ENCODE measurements at regions not wholly inside any gene's neighbourhood (a gene's known extent, or its start where the extent isn't known, plus 50 kb on each side); places are given as distances from the start of the nearest gene placed in this dataset.

- Histone ChIP-seq H3K36me3 (ENCODE audit: control insufficient read depth in 2 of 2, insufficient read depth in 1 of 2, low read length in 2 of 2) (no peaks in the 10 kb centered on the region), H3K9me3 (ENCODE audit: control insufficient read depth, insufficient read depth, low read depth, low read length) (no peaks in the 10 kb centered on the region), H3K27ac (ENCODE audit: extremely low read depth, low read depth, low read length) (no peak overlapping the region), H3K4me1 (ENCODE audit: control insufficient read depth, insufficient read depth, low read length) (no peaks in the 10 kb centered on the region), H3K4me3 (ENCODE audit: low read depth, low read length) (no peak overlapping the region)
- POLR2A ChIA-PET: no interaction called here
- TF ChIP-seq WT1 (tag by site-specific recombination; IDR thresholded peaks at IDR 0.05) (no peak), ZNF561 (tag by site-specific recombination; IDR thresholded peaks at IDR 0.05; ENCODE audit: borderline replicate concordance) (no peak), ZNF707 (tag by site-specific recombination; IDR thresholded peaks at IDR 0.05) (0 out of 2 replicates have a peak, but pooled peaks have one; percentile 26), ZNF248 (tag by site-specific recombination; IDR thresholded peaks at IDR 0.05) (no peak), ZNF677 (tag by site-specific recombination; IDR thresholded peaks at IDR 0.05) (no peak), REST (tag by site-specific recombination; IDR thresholded peaks at IDR 0.05) (peak; percentile 94), SP3 (tag by site-specific recombination; IDR thresholded peaks at IDR 0.05) (no peak), ZNF155 (tag by site-specific recombination; IDR thresholded peaks at IDR 0.05) (no peak), ZNF302 (tag by site-specific recombination; IDR thresholded peaks at IDR 0.05; ENCODE audit: low read depth) (no peak)
- CTCF ChIA-PET: no interaction called here
Observed at GRCh38 chr2:239644011-239644410, 243.2 kb upstream of the HDAC4 start.

- H3K36me3 ChIP-seq (ENCODE audit: control insufficient read depth in 2 of 2, insufficient read depth in 1 of 2, low read length in 2 of 2): no peaks in the 10 kb centered on the region
- CTCF ChIA-PET: no interaction called here
- no peaks in the 10 kb centered on the region for H3K9me3 ChIP-seq (ENCODE audit: control insufficient read depth, insufficient read depth, low read depth, low read length)
- no peak overlapping the region for H3K4me3 ChIP-seq (ENCODE audit: low read depth, low read length)
- H3K27ac ChIP-seq (ENCODE audit: extremely low read depth, low read depth, low read length): no peak overlapping the region
- H3K4me1 ChIP-seq (ENCODE audit: control insufficient read depth, insufficient read depth, low read length): no peaks in the 10 kb centered on the region
- TF ChIP-seq ZNF138 (tag by site-specific recombination; IDR thresholded peaks at IDR 0.05; ENCODE audit: borderline replicate concordance) (no peak), ZBTB1 (tag by site-specific recombination; IDR thresholded peaks at IDR 0.05) (no peak), ZNF280C (tag by site-specific recombination; IDR thresholded peaks at IDR 0.05) (no peak), ZNF830 (tag by site-specific recombination; IDR thresholded peaks at IDR 0.05; ENCODE audit: low read depth) (no peak), ZNF488 (tag by site-specific recombination; IDR thresholded peaks at IDR 0.05) (no peak), ZNF571 (tag by site-specific recombination; IDR thresholded peaks at IDR 0.05) (peak; percentile 81; the same call in 1 of the 2 replicates), ZNF670 (tag by site-specific recombination; IDR thresholded peaks at IDR 0.05; ENCODE audit: low read depth) (0 out of 2 replicates have a peak, but pooled peaks have one; percentile 38), FEZF1 (tag by site-specific recombination; IDR thresholded peaks at IDR 0.05) (no peak), ZFP41 (tag by site-specific recombination; IDR thresholded peaks at IDR 0.05; ENCODE audit: borderline replicate concordance) (no peak), ZBTB7A (tag by site-specific recombination; IDR thresholded peaks at IDR 0.05; ENCODE audit: low read depth) (no peak), ZNF843 (tag by site-specific recombination; IDR thresholded peaks at IDR 0.05) (no peak), ZBTB10 (tag by site-specific recombination; IDR thresholded peaks at IDR 0.05) (no peak), ZBTB17 (tag by site-specific recombination; IDR thresholded peaks at IDR 0.05) (no peak), KLF7 (tag by site-specific recombination; IDR thresholded peaks at IDR 0.05; ENCODE audit: borderline replicate concordance) (no peak), ZNF362 (tag by site-specific recombination; IDR thresholded peaks at IDR 0.05) (no peak)
- POLR2A ChIA-PET: no interaction called here
Observed at GRCh38 chr2:239642406-239643004, 241.7 kb upstream of the HDAC4 start.

Measured in HEK293 (cell line).